ENCODE measurements at regions not wholly inside any gene's neighbourhood (a gene's known extent, or its start where the extent isn't known, plus 50 kb on each side); places are given as distances from the start of the nearest gene placed in this dataset.

DNA sequence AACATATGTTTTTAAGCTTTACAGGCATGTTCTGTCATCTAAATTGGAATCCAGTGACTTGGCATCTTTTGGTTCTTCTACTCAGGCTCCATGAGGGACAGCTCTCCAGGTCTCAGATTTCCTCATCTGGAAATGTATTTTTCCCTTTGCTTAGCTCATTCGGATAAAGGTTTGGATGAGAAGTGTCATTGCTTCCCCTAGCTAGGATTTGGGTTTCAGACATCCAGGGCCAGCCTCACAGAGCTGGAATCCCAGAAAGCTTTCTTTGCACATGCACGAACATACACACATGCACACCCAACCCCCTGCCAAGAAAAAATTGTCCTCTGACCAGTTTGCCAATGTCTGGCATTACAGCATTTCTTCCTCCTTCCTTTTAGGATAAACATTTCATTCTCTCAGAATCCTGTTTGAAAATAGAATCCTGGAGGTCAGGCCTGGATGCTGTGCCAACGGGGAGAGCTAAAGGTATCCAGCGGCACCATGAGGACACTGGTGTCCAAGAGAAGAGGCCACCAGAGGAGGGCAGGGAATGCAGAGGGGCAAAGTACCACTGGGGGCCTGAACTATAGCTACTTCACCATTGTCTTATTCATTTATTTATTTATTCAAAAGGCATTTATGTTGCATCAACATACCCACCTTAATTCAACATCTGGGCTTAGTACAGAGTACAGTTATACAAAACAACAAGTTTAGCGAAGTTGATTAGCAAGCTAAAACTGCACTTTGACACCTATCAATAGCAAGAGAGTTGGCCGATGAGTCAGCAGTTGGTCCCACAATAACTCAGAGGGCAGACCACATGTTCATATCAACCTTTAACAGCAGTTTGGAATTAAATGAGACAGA, 97.9 kb upstream of the ATL2 start:
- TF ChIP-seq, protein P1, sequence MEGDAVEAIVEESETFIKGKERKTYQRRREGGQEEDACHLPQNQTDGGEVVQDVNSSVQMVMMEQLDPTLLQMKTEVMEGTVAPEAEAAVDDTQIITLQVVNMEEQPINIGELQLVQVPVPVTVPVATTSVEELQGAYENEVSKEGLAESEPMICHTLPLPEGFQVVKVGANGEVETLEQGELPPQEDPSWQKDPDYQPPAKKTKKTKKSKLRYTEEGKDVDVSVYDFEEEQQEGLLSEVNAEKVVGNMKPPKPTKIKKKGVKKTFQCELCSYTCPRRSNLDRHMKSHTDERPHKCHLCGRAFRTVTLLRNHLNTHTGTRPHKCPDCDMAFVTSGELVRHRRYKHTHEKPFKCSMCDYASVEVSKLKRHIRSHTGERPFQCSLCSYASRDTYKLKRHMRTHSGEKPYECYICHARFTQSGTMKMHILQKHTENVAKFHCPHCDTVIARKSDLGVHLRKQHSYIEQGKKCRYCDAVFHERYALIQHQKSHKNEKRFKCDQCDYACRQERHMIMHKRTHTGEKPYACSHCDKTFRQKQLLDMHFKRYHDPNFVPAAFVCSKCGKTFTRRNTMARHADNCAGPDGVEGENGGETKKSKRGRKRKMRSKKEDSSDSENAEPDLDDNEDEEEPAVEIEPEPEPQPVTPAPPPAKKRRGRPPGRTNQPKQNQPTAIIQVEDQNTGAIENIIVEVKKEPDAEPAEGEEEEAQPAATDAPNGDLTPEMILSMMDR (conservative IDR thresholded peaks at IDR 0.05; ENCODE audit: low read length): no peak
- TF ChIP-seq EZH2phosphoT487 (IDR thresholded peaks at IDR 0.05; ENCODE audit: borderline replicate concordance): no peak
